Esophagus squamous epithelium (tissue), 5 donors: ENCODE measurements at regions not wholly inside any gene's neighbourhood (a gene's known extent, or its start where the extent isn't known, plus 50 kb on each side); places are given as distances from the start of the nearest gene placed in this dataset.
"Not testable (repeated sequence)": the region's sequence is repeated elsewhere in the genome, so short reads cannot be mapped to it uniquely, and the experiment has no call there.

Experiments
- DNase-seq: peaks from one replicate; lab custom pipeline; 2025; lab: John Stamatoyannopoulos, UW
- H3K27ac ChIP-seq, 4 donors: fragments of 200-600 bp; sonication (generic); one replicate each; pipeline ENCODE4 v1.5.1; 2016 to 2019; ENCODE audit warnings: mild to moderate bottlenecking in 1 of 4
- H3K27me3 ChIP-seq, 4 donors: fragments of 200-600 bp; sonication (generic); 1 replicate in 3 of 4; 2 replicates in 1 of 4; pipeline versions ENCODE4 v1.5.1 to v1.6.0; 2017 to 2021; ENCODE audit warnings: antibody characterized with exemption in 1 of 4
- H3K36me3 ChIP-seq, 3 donors: fragments of 200-600 bp; sonication (generic); one replicate each; pipeline ENCODE4 v1.5.1; 2016 to 2019
- H3K4me1 ChIP-seq, 3 donors: fragments of 200-600 bp; sonication (generic); one replicate each; pipeline ENCODE4 v1.5.1; 2017 to 2019
- H3K4me3 ChIP-seq, 4 donors: fragments of 200-600 bp; sonication (generic); 1 replicate in 3 of 4; 2 replicates in 1 of 4; pipeline ENCODE4 v1.5.1; 2016 to 2019; ENCODE audit warnings: mild to moderate bottlenecking in 2 of 4, moderate library complexity in 1 of 4
- H3K9me3 ChIP-seq, 3 donors: fragments of 200-600 bp; sonication (generic); one replicate each; pipeline ENCODE4 v1.5.1; 2016 to 2019
- POLR2A ChIP-seq, 4 donors: fragments of 450-650 bp; IDR thresholded peaks; one replicate each; pipeline ENCODE4 v1.6.1; 2017; ENCODE audit warnings: antibody characterized with exemption in 4 of 4, mild to moderate bottlenecking in 4 of 4, moderate library complexity in 3 of 4
- WGBS, 2 donors: methylation state at CpG; one replicate each; pipeline ENCODE4 v1.1.5; 2018; 5-methylcytosine and 5-hydroxymethylcytosine counted together
- intact Hi-C: fragments of 100-400 bp; cut with DNase I; formaldehyde crosslinking; loops from one replicate; pipeline ENCODE4 v1.15.0; 2022
- TF ChIP-seq, protein P1 (sequence below), 6 experiments: fragments of 450-650 bp in 4 of 6; fragments of 200-600 bp in 2 of 6; sonication (generic) in 2 of 6; IDR thresholded peaks; one replicate each; pipeline ENCODE4 v1.5.1; 2016 to 2019; ENCODE audit warnings: antibody characterized with exemption in 6 of 6, mild to moderate bottlenecking in 4 of 6, moderate library complexity in 4 of 6
- donor health status: DM: yes; HTN: yes; CAD: no.

DNA sequence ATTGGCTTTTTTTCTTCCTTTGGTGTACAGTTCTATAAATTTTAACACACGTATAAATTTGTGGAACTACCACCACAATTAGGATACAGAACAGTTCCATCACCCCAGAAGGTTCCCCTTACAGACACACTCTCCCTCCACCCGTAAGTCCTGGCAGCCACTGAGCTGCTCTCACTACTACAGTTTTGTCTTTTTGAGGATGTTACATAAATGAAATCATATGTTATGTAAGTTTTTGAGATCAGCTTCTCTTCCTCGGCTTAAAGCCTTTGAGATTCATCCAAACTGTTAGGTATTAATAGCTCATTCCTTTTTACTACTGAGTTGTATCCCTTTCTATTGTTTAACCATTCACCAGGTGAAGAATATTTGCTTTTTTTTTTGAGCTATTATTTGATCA, 74.3 kb upstream of the SLC24A4 start:
- H3K9me3 ChIP-seq: peaks cover 0 to 20% (median 10%) of the 10 kb centered on the region in 3 donors
- WGBS, 2 donors: 37 to 54% methylated on average over 3 of the region's 3 CpGs
- no peak for DNase-seq
- intact Hi-C loops: no loop called here
- H3K27me3 ChIP-seq: peaks cover 0 to 30% (median 0%) of the 10 kb centered on the region in 4 donors
- H3K27ac ChIP-seq: no peak overlapping the region
- no peaks in the 10 kb centered on the region for H3K4me1 ChIP-seq
- no peak overlapping the region for H3K4me3 ChIP-seq
- TF ChIP-seq, protein P1, sequence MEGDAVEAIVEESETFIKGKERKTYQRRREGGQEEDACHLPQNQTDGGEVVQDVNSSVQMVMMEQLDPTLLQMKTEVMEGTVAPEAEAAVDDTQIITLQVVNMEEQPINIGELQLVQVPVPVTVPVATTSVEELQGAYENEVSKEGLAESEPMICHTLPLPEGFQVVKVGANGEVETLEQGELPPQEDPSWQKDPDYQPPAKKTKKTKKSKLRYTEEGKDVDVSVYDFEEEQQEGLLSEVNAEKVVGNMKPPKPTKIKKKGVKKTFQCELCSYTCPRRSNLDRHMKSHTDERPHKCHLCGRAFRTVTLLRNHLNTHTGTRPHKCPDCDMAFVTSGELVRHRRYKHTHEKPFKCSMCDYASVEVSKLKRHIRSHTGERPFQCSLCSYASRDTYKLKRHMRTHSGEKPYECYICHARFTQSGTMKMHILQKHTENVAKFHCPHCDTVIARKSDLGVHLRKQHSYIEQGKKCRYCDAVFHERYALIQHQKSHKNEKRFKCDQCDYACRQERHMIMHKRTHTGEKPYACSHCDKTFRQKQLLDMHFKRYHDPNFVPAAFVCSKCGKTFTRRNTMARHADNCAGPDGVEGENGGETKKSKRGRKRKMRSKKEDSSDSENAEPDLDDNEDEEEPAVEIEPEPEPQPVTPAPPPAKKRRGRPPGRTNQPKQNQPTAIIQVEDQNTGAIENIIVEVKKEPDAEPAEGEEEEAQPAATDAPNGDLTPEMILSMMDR (IDR thresholded peaks at IDR 0.05): no peak
- TF ChIP-seq POLR2A (IDR thresholded peaks at IDR 0.05): no peak
- no peaks in the 10 kb centered on the region for H3K36me3 ChIP-seq

DNA sequence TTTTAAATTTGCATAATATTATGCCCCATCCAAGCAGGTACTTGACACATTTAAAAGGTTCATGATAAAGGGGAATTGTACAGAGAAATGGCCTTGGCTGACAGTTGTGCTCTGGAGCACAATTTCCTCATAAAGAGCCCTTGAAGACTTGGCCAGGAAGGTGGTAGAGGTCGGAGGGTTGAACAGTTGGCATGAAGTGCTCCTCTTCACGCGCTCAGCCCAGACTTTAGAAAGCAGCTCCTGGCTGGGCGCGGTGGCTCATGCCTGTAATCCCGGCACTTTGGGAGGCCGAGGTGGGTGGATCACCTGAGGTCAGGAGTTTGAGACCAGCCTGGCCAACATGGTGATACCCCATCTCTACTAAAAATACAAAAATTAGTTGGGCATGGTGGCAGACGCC, 72.6 kb upstream of the SLC24A4 start:
- H3K36me3 ChIP-seq, H3K4me1 ChIP-seq, H3K27ac ChIP-seq, H3K9me3 ChIP-seq, DNase-seq, H3K4me3 ChIP-seq, intact Hi-C loops: not testable (repeated sequence)
- 74 to 80% methylated on average over 5 to 8 of the region's 8 CpGs for WGBS, 2 donors
- peaks cover 0 to 45% (median 0%) of the 10 kb centered on the region in 4 donors for H3K27me3 ChIP-seq

DNA sequence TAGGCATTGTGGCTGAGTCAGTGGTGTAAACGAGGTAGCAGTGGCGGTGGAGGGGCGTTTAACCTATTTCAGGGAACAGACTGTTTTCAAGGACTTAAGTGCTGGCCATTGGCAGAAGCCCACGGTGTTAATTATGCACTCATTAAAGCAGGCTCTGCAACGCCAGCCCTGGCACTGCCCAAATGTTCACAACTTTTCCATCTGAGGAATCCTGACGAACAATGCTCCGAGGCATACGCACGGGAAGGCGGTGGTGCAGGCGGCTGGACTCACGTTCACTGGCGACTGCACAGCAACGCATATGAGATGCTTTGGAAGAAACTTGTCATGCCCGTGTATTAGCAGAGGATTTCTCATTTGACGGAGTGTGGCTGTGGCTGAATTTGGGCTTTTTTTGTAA, 70.6 kb upstream of the SLC24A4 start:
- no peaks in the 10 kb centered on the region for H3K9me3 ChIP-seq
- DNase-seq: no peak
- peaks cover 0 to 10% (median 0%) of the 10 kb centered on the region in 3 donors for H3K4me1 ChIP-seq
- no peak overlapping the region for H3K4me3 ChIP-seq
- intact Hi-C loops: no loop called here
- no peaks in the 10 kb centered on the region for H3K36me3 ChIP-seq
- no peak for TF ChIP-seq POLR2A (IDR thresholded peaks at IDR 0.05)
- TF ChIP-seq, protein P1 (IDR thresholded peaks at IDR 0.05): no peak
- H3K27me3 ChIP-seq: peaks cover 0 to 53% (median 0%) of the 10 kb centered on the region in 4 donors
- WGBS, 2 donors: 46 to 51% methylated on average over 7 to 12 of the region's 16 CpGs
- H3K27ac ChIP-seq: no peak overlapping the region

DNA sequence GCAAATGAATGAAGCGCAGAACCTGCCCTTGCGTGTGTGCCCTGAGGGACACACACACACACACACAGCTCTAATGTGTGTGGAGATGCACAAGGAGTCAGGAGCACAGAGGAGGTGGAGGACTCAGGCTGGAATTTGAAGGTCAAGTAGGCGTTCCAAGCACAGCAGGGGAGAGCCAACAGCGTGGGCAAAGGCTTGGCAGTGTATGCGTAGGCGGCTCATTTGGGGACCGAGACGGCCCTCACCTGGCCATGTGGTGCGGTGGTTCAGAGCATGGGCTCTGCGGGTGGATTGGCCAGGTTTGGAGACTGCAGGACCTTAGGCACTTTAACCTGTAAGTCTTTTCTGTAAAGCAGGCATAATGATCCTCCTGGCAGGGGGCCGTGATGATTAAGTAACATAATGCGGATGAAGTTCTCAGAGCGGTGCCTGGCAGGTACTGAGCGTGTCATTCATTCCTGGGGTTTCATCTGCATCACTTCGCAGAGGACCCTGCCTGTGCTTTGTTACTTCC, 69.5 kb upstream of the SLC24A4 start:
- Histone ChIP-seq H3K27me3 (peaks cover 0 to 43% (median 0%) of the 10 kb centered on the region in 4 donors), H3K27ac (no peak overlapping the region), H3K9me3 (no peaks in the 10 kb centered on the region), H3K4me1 (peaks cover 0 to 10% (median 0%) of the 10 kb centered on the region in 3 donors), H3K4me3 (no peak overlapping the region), H3K36me3 (no peaks in the 10 kb centered on the region)
- no peak for TF ChIP-seq POLR2A (IDR thresholded peaks at IDR 0.05)
- TF ChIP-seq, protein P1 (IDR thresholded peaks at IDR 0.05): no peak
- WGBS, 2 donors: 42 to 65% methylated on average over 11 to 14 of the region's 15 CpGs
- DNase-seq: no peak
- intact Hi-C loops: no loop called here

DNA sequence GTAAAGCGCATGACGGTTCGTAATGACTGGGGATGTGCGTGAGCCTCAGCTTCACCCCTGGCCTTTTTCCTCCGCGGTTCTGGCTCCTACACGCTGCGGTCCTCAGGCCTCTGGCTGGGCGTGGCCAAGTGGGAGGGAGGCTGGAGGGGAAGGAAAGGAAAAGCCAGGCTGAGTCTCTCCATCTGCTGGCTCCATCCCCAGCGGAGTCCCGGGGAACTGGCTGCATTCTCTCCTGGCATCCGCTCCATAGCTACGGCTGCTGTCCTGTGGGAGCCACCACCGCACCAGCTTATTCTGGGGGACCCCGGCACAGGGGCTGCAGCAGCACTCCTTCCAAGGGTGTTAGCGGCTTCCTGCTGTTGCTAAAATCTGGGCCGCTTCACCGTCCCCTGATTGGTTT, 68.2 kb upstream of the SLC24A4 start:
- intact Hi-C loops: no loop called here
- H3K4me1 ChIP-seq: peaks cover 0 to 10% (median 0%) of the 10 kb centered on the region in 3 donors
- peak overlapping the region in 1 of 4 donors; percentile 51 for H3K4me3 ChIP-seq
- no peak for DNase-seq
- no peaks in the 10 kb centered on the region for H3K36me3 ChIP-seq
- WGBS, 2 donors: 23 to 34% methylated on average over 12 to 18 of the region's 18 CpGs
- no peaks in the 10 kb centered on the region for H3K9me3 ChIP-seq
- no peak overlapping the region for H3K27ac ChIP-seq
- peaks cover 0 to 43% (median 0%) of the 10 kb centered on the region in 4 donors for H3K27me3 ChIP-seq
- TF ChIP-seq, protein P1 (IDR thresholded peaks at IDR 0.05): no peak
- no peak for TF ChIP-seq POLR2A (IDR thresholded peaks at IDR 0.05)
